HG03469 (cell line): ENCODE measurements at regions not wholly inside any gene's neighbourhood (a gene's known extent, or its start where the extent isn't known, plus 50 kb on each side); places are given as distances from the start of the nearest gene placed in this dataset.
A peak's percentile ranks its signal among the peaks of the same experiment; 100 is the strongest.
"Not testable (repeated sequence)": the region's sequence is repeated elsewhere in the genome, so short reads cannot be mapped to it uniquely, and the experiment has no call there.

ENCODE experiments used
- ATAC-seq: cut with Tn5 transposase; IDR thresholded peaks from one replicate; pipeline ENCODE4 v1.9.1; 2021; ENCODE audit warnings: mild to moderate bottlenecking, moderate library complexity, moderate number of reproducible peaks; ENCODE audit not compliant: unreplicated experiment

DNA sequence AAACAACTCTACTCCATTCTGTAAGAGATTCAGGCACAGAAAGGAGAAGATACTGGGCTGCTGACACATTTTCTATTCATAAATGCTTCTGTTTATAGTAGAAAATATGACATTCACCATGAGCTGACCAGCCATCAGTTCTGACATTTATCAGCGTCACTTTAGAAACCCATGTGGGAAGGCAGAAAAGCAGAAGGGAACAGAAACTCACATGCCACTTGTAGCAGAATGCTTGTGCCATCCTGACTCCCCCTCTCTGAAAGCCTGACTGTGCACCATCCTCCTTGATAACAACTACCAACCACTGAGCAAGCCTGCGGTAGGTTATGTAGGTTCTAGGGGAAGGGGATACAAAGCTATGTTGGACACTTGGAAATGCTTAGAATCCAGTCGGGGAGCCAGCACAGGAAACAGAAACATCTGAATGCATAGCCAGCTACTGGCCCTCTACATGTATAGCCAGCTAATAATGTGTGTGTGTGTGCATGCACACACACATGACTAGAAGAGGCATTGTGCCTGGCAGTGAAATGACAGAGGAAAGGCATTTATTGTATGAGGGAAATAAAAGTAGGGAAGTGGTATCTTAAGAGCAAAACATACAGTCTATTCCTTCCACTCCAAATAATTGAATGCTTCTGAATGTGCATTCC lies 104.3 kb downstream of the SPDYE17 start:
- ATAC-seq, result peak; percentile 46

DNA sequence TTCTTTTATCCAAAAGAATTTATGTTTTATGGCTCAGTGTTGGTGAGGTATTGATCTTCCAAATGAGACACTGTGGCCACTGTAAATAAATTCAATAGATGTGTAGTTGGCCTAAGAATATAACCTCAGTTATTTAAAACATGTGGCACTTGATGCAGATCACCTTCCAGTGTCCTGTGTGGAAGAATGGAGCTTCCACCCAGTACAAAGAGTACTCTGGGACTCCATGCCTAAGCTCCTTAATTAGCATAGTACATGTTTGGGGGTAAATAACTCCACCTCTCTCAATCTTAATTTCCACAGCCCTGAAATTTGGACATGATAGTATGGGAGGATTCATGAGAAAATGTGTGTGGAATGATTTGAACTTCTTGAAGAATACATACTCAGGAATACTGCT lies 105.7 kb downstream of the SPDYE17 start:
- not testable (repeated sequence) for ATAC-seq

DNA sequence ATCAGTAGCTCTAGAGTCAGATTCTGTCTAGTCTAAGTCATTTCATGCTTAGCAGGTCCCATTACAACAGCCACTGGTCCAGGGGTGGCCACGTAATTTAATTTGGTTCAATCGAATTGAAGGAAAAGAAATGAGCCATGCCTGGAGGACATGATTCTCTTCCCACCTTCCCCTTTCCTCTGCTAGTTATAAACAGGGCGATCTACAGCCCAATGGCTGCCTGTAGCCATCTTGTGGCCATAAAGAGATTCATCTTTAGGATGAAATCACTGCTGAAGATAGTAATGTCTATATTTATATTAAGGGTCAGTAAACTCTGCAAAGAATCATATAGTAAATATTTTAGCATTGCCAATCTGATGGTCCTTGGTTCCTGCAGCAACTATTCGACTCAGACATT lies 107.4 kb downstream of the SPDYE17 start:
- ATAC-seq, result not testable (repeated sequence)

DNA sequence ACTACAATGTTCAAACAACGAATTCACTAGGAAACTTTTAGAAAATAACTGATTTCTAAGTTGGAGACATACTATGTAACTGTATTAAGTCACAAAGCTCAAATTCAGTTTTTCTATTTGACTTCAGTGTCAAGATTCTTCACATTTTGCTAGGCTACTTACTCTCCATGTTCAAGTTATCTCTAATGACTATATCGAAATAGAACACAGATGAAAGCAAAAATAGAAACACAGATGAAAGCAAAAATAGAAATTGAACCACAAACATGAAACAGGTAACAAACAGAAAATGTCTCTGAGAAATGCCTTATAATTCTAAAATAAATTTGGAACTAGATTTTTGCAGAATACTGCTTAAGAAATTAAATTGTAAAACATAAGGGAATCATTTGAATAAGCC lies 113.5 kb downstream of the SPDYE17 start:
- ATAC-seq, result not testable (repeated sequence)

DNA sequence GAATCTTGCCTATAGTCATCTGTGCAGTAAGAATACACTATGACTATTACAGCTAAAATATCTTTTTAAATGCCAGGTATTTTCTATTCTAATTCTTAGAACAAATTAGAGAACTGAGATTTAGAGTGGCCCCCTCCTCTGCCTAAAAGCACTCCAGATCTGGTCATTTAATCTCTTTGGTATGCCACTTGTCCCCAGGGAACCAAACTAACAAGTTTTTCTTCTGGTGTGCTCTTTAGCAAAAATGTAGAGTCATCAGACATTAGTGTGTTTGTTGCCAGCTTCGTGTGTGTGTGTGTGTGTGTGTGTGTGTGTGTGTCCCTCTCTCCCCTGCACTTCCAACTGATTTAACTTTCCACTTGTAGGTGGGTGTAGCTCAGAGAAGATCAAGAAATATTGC lies 117.8 kb downstream of the SPDYE17 start:
- not testable (repeated sequence) for ATAC-seq

DNA sequence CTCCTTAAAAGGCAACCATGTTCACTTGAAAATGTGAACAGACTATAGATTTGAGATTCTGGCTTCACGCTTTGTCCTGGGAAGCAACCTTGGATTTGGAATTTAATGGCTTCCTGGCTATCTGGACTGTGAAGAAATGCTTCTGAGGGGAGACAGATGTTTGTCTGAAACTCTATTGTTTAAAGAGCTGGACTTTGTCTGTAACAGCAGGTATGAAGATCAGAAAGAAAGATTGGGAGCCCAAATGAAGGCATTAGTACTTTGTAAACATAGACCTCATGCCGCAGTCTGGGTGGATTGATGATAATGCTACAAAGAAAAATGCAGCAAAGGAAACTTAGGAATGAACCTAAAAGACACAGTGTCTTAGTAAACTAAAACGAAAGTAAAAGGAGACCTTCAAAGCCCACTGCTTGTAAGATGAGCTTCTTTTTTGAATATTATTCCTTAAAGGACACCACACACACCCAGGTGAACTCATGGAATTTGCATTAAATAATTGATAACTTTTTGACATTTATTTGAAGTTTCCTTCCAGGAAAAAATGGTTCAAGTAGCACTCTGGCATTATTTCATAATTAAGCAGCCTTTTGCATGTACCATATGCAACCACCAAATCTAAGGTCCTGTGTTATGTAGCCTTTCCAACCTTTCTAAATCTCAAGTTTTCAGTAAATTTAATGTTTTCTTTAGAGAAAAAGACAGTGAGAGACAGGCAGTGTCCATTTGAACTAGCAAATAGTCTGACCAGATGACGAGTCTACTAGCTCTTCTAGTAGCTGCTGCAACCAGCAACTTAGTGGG lies 119.9 kb downstream of the SPDYE17 start:
- ATAC-seq, result not testable (repeated sequence)

DNA sequence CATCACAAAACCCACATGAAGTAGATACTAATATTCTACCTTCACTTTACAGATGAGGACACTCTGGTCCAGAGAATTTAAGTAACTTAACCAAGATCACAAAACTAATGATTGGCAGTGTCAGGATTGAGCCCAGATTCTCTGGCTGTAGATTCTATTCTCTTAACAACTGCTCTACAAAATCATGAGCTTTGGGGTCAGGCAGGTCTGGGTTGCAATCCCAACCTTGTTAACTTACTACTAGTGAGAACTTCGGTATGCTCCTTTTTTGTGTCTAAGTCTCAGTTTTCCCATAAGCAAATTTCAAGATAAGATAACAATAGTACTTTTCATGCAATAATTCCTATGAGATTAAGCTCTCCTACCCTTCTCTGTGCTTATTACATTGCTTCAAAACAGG lies 127.5 kb downstream of the SPDYE17 start:
- not testable (repeated sequence) for ATAC-seq

DNA sequence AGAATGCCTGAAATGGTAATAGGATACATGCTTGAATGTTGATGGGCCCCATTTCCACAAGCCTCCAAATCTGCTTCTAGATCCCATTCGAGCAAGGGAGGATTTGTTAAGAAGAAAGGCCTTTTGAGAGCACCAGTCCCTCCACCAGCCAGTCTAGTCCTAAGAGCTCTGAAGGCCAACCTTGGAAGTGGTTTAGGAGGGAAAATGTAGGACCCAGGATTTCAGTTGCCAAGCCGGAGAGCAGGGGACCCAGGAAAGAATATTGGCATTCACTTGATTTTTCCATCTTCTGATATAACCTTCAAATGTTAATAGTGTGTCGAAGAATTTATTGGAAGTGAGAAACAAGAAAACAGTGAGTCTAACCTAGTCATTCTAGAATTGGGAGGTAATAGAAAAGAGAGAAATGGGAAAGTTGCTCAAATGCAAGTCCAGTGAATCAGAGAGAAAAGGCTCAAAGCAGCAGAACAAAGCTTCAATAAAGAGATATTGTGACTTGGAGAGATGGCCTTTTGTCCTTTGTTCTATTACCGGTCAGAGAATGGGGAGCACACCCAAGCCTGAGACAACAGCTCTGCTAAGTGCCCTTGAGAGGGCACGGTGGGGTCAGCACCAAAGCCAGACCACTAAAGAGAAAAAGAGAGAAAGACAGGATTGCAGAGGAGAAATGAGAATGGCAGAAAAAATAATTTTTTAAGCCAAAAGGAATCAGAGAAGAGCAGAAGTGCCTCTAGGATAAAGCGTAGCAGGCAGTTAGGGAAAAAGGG lies 130.0 kb downstream of the SPDYE17 start:
- ATAC-seq, result not testable (repeated sequence)

DNA sequence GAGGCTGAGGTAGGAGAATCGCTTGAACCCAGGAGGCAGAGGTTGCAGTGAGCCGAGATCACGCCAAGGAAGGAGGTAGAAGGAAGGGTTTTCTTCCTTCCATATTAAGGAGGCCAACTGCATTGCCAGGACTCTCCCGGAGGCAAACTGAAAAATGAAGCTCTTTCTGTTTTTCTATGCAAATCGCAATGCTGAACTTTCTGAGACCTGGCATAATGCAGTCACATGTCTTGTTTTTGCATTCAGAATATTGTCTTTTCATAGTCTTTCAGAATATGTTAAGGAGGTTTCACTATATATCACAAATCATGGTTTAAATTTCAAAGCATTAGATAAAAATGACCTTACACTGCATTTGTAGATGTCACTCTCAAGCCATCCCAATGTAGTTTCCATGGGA lies 133.4 kb downstream of the SPDYE17 start:
- ATAC-seq, result not testable (repeated sequence)

DNA sequence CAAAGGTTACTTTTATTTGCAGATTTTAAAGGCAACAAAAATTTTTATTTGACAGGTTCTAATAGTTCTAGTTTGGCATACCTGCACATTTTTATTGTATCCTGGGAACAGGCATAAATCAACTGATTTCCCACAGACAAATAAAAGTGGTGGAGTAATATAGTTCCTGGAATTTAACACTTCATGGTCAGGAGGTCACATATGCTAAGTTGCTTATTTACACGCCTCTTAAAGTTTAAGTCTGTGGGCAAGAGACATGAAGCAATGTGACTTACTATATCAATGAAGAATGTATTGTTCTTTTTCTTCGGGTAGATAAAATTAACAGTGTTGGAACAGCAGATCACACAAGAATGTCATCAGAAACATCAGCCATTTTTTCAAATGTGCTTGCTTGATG lies 135.2 kb downstream of the SPDYE17 start:
- ATAC-seq, result not testable (repeated sequence)

DNA sequence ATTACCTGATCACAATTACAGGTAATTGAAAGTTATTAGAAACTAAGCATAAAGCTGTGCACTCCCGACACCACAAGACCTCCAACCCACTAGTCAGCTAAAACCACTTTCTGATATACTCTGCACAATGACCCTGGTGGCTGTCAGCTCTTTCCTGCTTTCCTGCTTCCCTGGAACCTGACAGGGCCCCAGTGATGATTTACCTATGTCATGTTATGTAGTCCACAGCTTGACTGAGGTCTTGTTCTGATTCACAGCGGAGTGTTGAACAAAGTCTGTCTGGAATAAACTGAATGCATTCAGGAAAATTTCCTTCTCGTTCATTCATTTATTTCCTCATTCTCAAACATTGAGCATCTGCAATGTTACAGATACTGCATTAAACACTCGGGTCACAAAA lies 136.5 kb downstream of the SPDYE17 start:
- not testable (repeated sequence) for ATAC-seq

DNA sequence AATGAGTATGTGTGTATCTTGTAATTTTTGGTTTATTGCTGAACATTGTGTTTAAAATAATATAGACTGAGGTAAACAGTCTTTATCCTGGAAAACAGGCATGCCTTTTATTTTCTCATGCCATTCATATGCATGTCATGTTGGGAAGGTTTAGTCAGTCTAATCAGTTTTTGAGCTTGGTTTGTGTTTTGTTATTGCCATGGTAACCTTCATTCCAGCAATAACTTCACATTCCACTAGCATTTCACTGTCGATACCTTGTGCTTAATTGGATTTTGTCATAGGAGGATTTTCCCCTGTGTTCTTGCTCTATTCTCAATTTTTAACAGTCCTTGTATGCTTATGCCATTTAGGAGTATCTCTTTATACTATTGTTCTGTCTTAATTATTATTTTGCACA lies 140.4 kb downstream of the SPDYE17 start:
- ATAC-seq, result not testable (repeated sequence)

DNA sequence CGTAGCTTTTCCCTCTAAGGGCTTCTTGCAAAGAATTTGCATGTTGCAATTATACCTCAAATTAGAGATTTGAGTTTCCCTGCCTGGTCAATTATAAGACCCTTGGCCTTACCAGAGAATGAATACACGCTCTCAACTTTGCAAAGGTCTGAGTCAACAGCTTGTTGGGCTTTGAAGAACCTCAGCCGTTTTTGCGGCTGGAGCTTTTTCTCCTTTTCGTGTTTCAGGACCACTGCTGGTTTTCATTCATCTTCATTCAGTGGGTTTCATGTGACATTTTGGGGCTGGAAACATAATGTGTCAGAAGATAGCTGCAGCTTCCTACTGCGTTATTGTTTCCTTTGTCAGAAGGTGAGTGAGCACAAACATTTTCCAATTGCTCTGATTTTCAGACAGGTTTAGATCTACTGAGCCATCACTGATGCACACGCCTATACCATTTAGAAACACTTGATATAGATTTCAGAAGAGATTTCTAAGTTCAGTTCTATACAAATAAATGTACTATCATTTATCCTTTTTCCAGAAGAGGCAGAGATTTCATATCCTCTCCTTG lies 152.3 kb downstream of the SPDYE17 start:
- ATAC-seq, result not testable (repeated sequence)

DNA sequence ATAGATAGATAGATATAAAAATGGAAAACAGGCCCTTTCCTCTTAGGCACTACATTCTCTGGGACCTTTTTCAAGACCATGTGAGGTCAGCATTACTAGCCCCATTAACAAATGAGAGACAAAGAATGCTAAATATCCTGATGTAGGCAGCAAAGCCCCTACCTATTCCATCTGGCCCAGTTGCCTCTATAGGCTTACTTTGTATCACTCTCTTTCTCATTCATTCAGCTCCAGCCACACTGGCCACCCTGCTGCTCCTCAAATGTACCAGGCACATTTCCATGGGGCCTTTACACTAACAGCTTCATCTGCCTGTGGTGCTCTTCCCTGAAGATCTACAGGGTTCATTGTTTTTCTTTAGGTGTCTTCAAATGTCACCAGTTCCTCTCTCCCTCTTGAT lies 156.4 kb downstream of the SPDYE17 start:
- not testable (repeated sequence) for ATAC-seq

DNA sequence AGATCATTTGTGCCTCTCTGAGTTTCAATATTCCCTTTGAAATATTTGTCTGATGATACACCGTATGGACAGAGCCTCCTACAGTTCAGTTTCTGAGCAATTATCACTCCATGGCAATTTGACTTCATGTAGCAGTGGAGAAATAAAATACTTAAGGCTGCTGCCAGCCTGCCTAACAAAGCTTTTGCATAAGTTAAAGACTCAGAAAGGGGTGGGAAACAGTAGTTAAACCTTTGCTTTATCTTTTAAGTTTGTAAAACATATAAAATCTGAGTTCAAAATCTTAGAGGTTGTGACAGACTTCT lies 161.7 kb downstream of the SPDYE17 start:
- ATAC-seq, result not testable (repeated sequence)

DNA sequence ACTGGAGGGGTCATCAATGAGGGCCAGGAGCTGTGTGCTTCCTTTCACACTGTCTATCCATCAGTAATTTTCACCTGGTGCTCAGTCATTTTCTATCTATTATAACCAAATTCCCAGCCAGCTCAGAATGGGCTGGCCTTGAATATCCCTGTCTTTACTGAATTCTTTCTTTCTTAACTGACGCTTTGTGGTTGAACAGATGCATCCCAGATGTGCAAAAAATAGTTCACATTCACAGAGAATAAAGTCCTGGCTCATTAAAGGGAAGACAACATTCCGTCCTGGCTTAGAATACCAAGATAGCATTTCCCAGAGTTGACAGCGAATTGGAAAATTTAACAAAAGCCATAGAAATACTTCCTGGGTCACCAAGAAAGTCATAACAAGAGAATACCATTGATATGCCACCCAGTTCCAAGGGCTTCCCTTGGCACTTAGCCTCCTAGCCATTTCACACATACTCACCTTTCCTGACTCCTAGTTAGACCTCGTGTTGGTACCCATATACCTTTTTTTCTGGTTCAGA lies 164.7 kb downstream of the SPDYE17 start:
- not testable (repeated sequence) for ATAC-seq

DNA sequence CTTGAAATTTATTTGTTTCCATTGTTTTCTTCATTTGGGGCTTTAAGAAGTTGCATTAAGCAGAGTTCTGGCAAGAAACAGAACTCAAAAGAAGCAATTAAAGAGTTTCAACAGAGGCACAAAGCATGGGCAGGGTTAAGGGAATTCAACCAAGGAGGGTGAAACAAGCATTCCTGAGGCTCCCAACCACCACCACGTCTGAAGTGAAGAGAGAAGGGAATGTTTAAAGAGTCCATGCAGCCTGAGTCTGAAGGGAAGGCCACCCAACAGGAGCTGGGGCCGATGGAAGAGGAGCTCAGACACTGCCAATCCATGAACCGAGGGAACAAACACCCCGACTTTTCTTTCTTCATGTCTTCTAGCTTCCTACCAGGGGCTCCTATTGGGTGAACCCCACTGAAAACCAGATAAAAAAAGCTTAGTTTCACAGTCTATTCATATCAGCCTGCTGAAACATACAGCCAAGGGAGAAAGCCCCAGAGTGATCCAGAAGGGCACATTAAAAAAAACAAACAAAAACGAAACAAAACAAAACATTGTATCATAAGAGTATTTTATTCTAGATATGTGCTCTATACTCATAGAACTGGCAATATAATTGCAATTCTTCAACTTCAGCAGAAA lies 168.9 kb downstream of the SPDYE17 start:
- not testable (repeated sequence) for ATAC-seq

DNA sequence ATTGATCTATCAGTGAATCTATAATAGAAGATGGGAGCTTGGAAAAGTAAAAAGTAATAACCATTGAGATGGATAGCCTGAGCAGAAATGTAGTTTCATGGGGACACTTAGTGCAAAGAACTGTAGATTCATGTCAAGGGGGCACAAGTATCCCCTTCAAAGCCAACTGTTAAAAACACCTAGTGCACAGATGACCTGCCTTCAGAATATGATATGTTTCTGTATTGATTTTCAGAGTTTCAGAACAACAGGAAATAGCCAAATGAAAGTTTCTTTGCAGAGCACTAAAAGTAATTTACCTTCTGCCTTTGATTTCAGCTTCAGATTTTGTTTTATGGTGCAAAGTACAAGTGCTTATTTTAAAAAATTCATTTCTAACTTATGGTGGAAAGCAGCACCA lies 169.9 kb downstream of the SPDYE17 start:
- not testable (repeated sequence) for ATAC-seq

DNA sequence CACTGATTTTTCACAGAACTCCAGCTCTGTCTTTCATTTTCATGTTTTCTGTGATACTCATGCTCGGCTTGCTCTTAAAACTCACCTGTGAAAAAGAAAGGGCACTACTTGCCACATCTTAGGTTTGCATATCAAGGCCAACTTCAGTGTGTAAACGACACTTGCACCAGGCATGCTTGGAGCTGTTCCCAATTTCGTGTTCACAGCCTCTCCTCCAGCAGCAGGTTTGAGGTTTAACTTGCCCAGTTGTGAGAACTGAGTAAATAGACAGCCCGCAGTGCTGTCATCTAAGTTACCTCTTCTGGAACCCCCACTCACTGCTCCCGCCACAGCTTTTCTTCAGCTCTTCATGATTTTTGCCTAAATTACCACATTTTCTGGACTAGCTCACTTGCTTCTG lies 172.2 kb downstream of the SPDYE17 start:
- ATAC-seq, result not testable (repeated sequence)

DNA sequence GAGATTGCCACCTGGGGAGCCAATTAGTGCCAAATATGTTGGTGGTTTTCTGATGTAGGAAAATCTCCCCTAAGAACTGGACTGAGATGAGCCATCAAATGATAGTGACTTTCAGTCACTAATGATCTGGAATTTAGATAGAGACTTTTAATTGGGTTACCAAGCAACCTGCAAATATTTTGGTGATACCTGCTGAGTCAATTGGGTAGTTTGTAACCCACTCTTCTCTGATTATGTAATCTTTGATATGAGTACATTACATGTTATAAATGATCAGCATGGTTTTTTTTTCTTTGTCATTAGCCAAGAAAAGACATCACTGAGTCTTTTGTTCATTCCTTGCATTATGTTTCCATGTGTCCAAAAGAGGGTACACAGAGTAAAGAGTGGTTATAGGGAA lies 177.5 kb downstream of the SPDYE17 start:
- not testable (repeated sequence) for ATAC-seq
